Gastroesophageal sphincter (tissue), 4 donors: ENCODE measurements at regions not wholly inside any gene's neighbourhood (a gene's known extent, or its start where the extent isn't known, plus 50 kb on each side); places are given as distances from the start of the nearest gene placed in this dataset.
A peak's percentile ranks its signal among the peaks of the same experiment; 100 is the strongest.

Experiments used
- ATAC-seq: fragments of 150-250 bp; one replicate; pipeline ENCODE4 v1.9.1; 2016; ENCODE audit warnings: mild to moderate bottlenecking, moderate library complexity
- H3K27ac ChIP-seq, 4 donors: fragments of 200-600 bp; sonication (generic) in 3 of 4; 1 replicate in 3 of 4; 2 replicates in 1 of 4; pipeline ENCODE4 v1.5.1; 2016 to 2019
- H3K27me3 ChIP-seq: fragments of 200-600 bp; sonication (generic); one replicate; pipeline ENCODE4 v1.5.1; 2019
- H3K36me3 ChIP-seq, 2 donors: fragments of 200-600 bp; sonication (generic); one replicate each; pipeline ENCODE4 v1.5.1; 2019; ENCODE audit warnings: control low read depth in 1 of 2
- H3K4me1 ChIP-seq, 3 donors: fragments of 200-600 bp; sonication (generic); 1 replicate in 2 of 3; 2 replicates in 1 of 3; pipeline ENCODE4 v1.5.1; 2016 to 2019; ENCODE audit warnings: control low read depth in 2 of 3
- H3K4me3 ChIP-seq, 2 donors: fragments of 200-600 bp; sonication (generic); one replicate each; pipeline ENCODE4 v1.5.1; 2019; ENCODE audit warnings: mild to moderate bottlenecking in 1 of 2, moderate library complexity in 1 of 2
- H3K9me3 ChIP-seq, 3 donors: fragments of 200-600 bp; sonication (generic); one replicate each; pipeline ENCODE4 v1.5.1; 2017 to 2019; ENCODE audit warnings: control low read depth in 2 of 3
- CTCF ChIP-seq, 4 experiments: fragments of 200-600 bp in 2 of 4; fragments of 450-650 bp in 2 of 4; sonication (generic) in 1 of 4; IDR thresholded peaks; one replicate each; pipeline ENCODE4 v1.5.1; 2017 to 2019; ENCODE audit warnings: antibody characterized with exemption in 4 of 4, mild to moderate bottlenecking in 2 of 4, moderate library complexity in 2 of 4
- EP300 ChIP-seq: sonication (generic); formaldehyde crosslinking; IDR thresholded peaks from one replicate; pipeline ENCODE4 v1.6.1; 2017; ENCODE audit warnings: antibody characterized with exemption, mild to moderate bottlenecking
- POLR2A ChIP-seq, 2 donors: fragments of 450-650 bp; IDR thresholded peaks; one replicate each; pipeline ENCODE4 v1.6.1; 2017; ENCODE audit warnings: antibody characterized with exemption in 2 of 2, mild to moderate bottlenecking in 2 of 2, moderate library complexity in 1 of 2
- POLR2AphosphoS5 ChIP-seq: sonication (generic); formaldehyde crosslinking; IDR thresholded peaks from one replicate; pipeline ENCODE4 v1.6.1; 2017; ENCODE audit warnings: antibody characterized with exemption
- WGBS, 2 donors: methylation state at CpG; one replicate each; pipeline ENCODE4 v1.1.5; 2018; ENCODE audit warnings: low coverage in 1 of 2; 5-methylcytosine and 5-hydroxymethylcytosine counted together

- Histone ChIP-seq H3K4me3 (no peak overlapping the region), H3K27me3 (no peaks in the 10 kb centered on the region), H3K36me3 (no peaks in the 10 kb centered on the region), H3K27ac (no peak overlapping the region), H3K9me3 (no peaks in the 10 kb centered on the region), H3K4me1 (no peaks in the 10 kb centered on the region)
- TF ChIP-seq EP300: no peak
- TF ChIP-seq POLR2A (IDR thresholded peaks at IDR 0.05): no peak
- TF ChIP-seq CTCF (IDR thresholded peaks at IDR 0.05): no peak
- no peak for TF ChIP-seq POLR2AphosphoS5
- WGBS, 2 donors: 67 to 69% methylated on average over 2 of the region's 2 CpGs
- ATAC-seq: no peak
Observed at GRCh38 chr11:28615542-28615941, 507.4 kb downstream of the METTL15 start.

GRCh38 chr11:28606930-28607329, 498.7 kb downstream of the METTL15 start:
- peak; percentile 34 for ATAC-seq
- Histone ChIP-seq H3K4me3 (no peak overlapping the region), H3K27me3 (no peaks in the 10 kb centered on the region), H3K9me3 (no peaks in the 10 kb centered on the region), H3K36me3 (no peaks in the 10 kb centered on the region), H3K27ac (no peak overlapping the region), H3K4me1 (no peaks in the 10 kb centered on the region)
- 20 to 71% methylated on average over 1 of the region's 12 CpGs for WGBS, 2 donors
- TF ChIP-seq POLR2AphosphoS5: no peak

GRCh38 chr11:28599656-28600055, 491.5 kb downstream of the METTL15 start:
- ATAC-seq: no peak
- WGBS, 2 donors: 73 to 81% methylated on average over 2 of the region's 2 CpGs
- TF ChIP-seq EP300 (no peak), POLR2AphosphoS5 (no peak), POLR2A (IDR thresholded peaks at IDR 0.05) (no peak), CTCF (IDR thresholded peaks at IDR 0.05) (no peak)

GRCh38 chr11:28598531-28598930, 490.3 kb downstream of the METTL15 start:
- 83 to 97% methylated on average over 3 of the region's 3 CpGs for WGBS, 2 donors
- no peak for ATAC-seq
- no peak overlapping the region for H3K4me3 ChIP-seq
- no peaks in the 10 kb centered on the region for H3K27me3 ChIP-seq
- H3K27ac ChIP-seq: no peak overlapping the region
- H3K9me3 ChIP-seq: peaks cover 0 to 7% (median 0%) of the 10 kb centered on the region in 3 donors
- no peaks in the 10 kb centered on the region for H3K36me3 ChIP-seq
- no peaks in the 10 kb centered on the region for H3K4me1 ChIP-seq
- TF ChIP-seq POLR2AphosphoS5 (no peak), POLR2A (IDR thresholded peaks at IDR 0.05) (no peak), EP300 (no peak), CTCF (IDR thresholded peaks at IDR 0.05) (no peak)

More at GRCh38 chr11:28599656-28600055, 491.5 kb downstream of the METTL15 start:
- H3K27me3 ChIP-seq: no peaks in the 10 kb centered on the region
- peaks cover 0 to 3% (median 0%) of the 10 kb centered on the region in 3 donors for H3K9me3 ChIP-seq
- no peak overlapping the region for H3K27ac ChIP-seq
- no peak overlapping the region for H3K4me3 ChIP-seq
- H3K4me1 ChIP-seq: no peaks in the 10 kb centered on the region
- no peaks in the 10 kb centered on the region for H3K36me3 ChIP-seq

- 76 to 90% methylated on average over 2 of the region's 2 CpGs for WGBS, 2 donors
- Histone ChIP-seq H3K27me3 (no peaks in the 10 kb centered on the region), H3K4me3 (no peak overlapping the region), H3K9me3 (peaks cover 0 to 7% (median 0%) of the 10 kb centered on the region in 3 donors), H3K36me3 (no peaks in the 10 kb centered on the region), H3K27ac (no peak overlapping the region), H3K4me1 (no peaks in the 10 kb centered on the region)
- no peak for ATAC-seq
- no peak for TF ChIP-seq POLR2AphosphoS5
- no peak for TF ChIP-seq CTCF (IDR thresholded peaks at IDR 0.05)
- TF ChIP-seq POLR2A (IDR thresholded peaks at IDR 0.05): no peak
- no peak for TF ChIP-seq EP300
Observed at GRCh38 chr11:28596816-28597215, 488.6 kb downstream of the METTL15 start.
